Tibial nerve (tissue), 4 donors: ENCODE measurements at regions not wholly inside any gene's neighbourhood (a gene's known extent, or its start where the extent isn't known, plus 50 kb on each side); places are given as distances from the start of the nearest gene placed in this dataset.

Experiments
- DNase-seq, 2 donors: peaks; one replicate each; pipeline ENCODE4 v3.0.0-alpha.2; 2019; ENCODE audit warnings: low spot score in 2 of 2
- H3K27ac ChIP-seq, 4 donors: fragments of 200-600 bp; sonication (generic) in 3 of 4; one replicate each; pipeline ENCODE4 v1.5.1; 2017 to 2019; ENCODE audit warnings: mild to moderate bottlenecking in 1 of 4
- H3K27me3 ChIP-seq, 2 donors: fragments of 200-600 bp; sonication (generic) in 1 of 2; one replicate each; pipeline versions ENCODE4 v1.5.1 to v1.6.0; 2017 to 2019
- H3K36me3 ChIP-seq, 3 donors: fragments of 200-600 bp; sonication (generic); one replicate each; pipeline ENCODE4 v1.5.1; 2018 to 2019
- H3K4me1 ChIP-seq, 4 donors: fragments of 200-600 bp; sonication (generic) in 3 of 4; one replicate each; pipeline ENCODE4 v1.5.1; 2017 to 2019
- H3K4me3 ChIP-seq, 4 donors: fragments of 200-600 bp; sonication (generic) in 3 of 4; one replicate each; pipeline ENCODE4 v1.5.1; 2017 to 2019; ENCODE audit warnings: mild to moderate bottlenecking in 1 of 4, moderate library complexity in 1 of 4
- H3K9me3 ChIP-seq, 4 donors: fragments of 200-600 bp; sonication (generic) in 3 of 4; one replicate each; pipeline ENCODE4 v1.5.1; 2017 to 2019
- EP300 ChIP-seq, 2 donors: sonication (generic); formaldehyde crosslinking; IDR thresholded peaks; one replicate each; pipeline ENCODE4 v1.6.1; 2017; ENCODE audit warnings: antibody characterized with exemption in 2 of 2, mild to moderate bottlenecking in 1 of 2
- POLR2A ChIP-seq, 2 donors: fragments of 450-650 bp; IDR thresholded peaks; one replicate each; pipeline ENCODE4 v1.6.1; 2017; ENCODE audit warnings: antibody characterized with exemption in 2 of 2, mild to moderate bottlenecking in 2 of 2, moderate library complexity in 2 of 2
- WGBS, 2 donors: methylation state at CpG; one replicate each; pipeline ENCODE4 v1.1.5; 2018; 5-methylcytosine and 5-hydroxymethylcytosine counted together
- TF ChIP-seq, protein P1 (sequence below), 5 experiments: fragments of 200-600 bp in 3 of 5; fragments of 450-650 bp in 2 of 5; sonication (generic) in 3 of 5; IDR thresholded peaks; one replicate each; pipeline ENCODE4 v1.5.1; 2016 to 2019; ENCODE audit warnings: antibody characterized with exemption in 5 of 5, mild to moderate bottlenecking in 3 of 5, moderate library complexity in 2 of 5

DNA sequence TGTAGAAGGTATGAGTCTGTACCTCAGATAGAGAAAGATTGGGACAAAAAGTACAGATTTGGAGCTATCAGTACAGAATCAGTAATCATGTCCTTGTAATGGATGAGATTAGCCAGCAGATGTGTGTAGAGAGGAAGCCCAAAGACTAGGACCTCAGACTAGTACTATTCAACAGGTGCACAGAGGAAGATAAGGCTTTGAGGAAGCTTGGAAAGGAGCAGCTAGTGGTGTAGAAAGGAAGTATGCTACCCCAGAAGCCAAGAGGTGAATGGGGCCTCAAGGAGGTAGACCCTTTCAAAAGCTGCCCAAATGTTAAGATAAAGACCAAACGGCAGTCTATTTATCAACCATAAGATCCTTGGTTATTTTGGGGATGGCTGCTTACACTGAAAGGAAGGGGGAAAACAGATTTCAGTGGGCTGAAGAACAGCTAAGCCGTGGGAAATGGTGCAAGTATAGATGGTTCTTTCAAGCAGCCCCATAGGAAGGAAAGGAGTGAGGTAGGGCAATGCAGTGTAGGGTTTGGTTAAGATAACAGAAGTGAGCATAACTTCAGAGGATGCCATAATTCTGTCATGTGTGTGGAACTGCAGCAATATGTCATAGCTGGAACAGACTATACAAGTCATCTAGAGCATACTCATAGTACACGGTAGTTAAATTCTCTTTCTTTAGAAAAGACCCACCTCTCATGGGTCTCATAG lies 221.7 kb downstream of the HHIPL2 start:
- H3K9me3 ChIP-seq, result no peaks in the 10 kb centered on the region
- TF ChIP-seq, protein P1, sequence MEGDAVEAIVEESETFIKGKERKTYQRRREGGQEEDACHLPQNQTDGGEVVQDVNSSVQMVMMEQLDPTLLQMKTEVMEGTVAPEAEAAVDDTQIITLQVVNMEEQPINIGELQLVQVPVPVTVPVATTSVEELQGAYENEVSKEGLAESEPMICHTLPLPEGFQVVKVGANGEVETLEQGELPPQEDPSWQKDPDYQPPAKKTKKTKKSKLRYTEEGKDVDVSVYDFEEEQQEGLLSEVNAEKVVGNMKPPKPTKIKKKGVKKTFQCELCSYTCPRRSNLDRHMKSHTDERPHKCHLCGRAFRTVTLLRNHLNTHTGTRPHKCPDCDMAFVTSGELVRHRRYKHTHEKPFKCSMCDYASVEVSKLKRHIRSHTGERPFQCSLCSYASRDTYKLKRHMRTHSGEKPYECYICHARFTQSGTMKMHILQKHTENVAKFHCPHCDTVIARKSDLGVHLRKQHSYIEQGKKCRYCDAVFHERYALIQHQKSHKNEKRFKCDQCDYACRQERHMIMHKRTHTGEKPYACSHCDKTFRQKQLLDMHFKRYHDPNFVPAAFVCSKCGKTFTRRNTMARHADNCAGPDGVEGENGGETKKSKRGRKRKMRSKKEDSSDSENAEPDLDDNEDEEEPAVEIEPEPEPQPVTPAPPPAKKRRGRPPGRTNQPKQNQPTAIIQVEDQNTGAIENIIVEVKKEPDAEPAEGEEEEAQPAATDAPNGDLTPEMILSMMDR (IDR thresholded peaks at IDR 0.05), result no peak
- no peak for TF ChIP-seq EP300 (IDR thresholded peaks at IDR 0.05)
- TF ChIP-seq POLR2A (IDR thresholded peaks at IDR 0.05), result no peak
- H3K4me3 ChIP-seq, result no peak overlapping the region
- WGBS, 2 donors, result 84 to 89% methylated on average over 3 of the region's 3 CpGs
- H3K4me1 ChIP-seq, result no peaks in the 10 kb centered on the region
- H3K27me3 ChIP-seq, result no peaks in the 10 kb centered on the region
- H3K27ac ChIP-seq, result no peak overlapping the region
- DNase-seq, result no peak
- H3K36me3 ChIP-seq, result no peaks in the 10 kb centered on the region

DNA sequence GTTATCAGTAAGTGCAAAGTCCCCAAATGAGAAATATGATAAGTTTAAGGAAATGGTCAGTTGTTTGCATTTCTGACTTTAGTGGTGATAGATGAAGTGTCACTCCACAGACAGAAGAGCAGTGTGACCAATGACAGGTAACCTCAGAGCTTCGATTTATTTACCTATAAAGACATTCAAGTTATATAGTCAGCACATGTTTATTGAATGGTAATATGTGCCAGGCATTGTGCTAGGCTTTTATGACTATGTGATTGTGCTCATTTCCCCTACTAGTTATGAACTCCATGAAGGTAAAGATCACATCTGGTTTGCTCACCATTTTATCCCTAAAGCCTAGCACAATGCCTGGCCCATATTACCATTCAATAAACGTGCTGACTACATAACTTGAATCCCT lies 222.4 kb downstream of the HHIPL2 start:
- Histone ChIP-seq H3K4me1 (no peaks in the 10 kb centered on the region), H3K36me3 (no peaks in the 10 kb centered on the region), H3K27ac (no peak overlapping the region), H3K9me3 (no peaks in the 10 kb centered on the region), H3K27me3 (no peaks in the 10 kb centered on the region), H3K4me3 (no peak overlapping the region)
- 86 to 89% methylated on average over 2 of the region's 2 CpGs for WGBS, 2 donors
- TF ChIP-seq EP300 (IDR thresholded peaks at IDR 0.05) (no peak), POLR2A (IDR thresholded peaks at IDR 0.05) (no peak)
- TF ChIP-seq, protein P1 (IDR thresholded peaks at IDR 0.05), result no peak
- DNase-seq, result no peak

DNA sequence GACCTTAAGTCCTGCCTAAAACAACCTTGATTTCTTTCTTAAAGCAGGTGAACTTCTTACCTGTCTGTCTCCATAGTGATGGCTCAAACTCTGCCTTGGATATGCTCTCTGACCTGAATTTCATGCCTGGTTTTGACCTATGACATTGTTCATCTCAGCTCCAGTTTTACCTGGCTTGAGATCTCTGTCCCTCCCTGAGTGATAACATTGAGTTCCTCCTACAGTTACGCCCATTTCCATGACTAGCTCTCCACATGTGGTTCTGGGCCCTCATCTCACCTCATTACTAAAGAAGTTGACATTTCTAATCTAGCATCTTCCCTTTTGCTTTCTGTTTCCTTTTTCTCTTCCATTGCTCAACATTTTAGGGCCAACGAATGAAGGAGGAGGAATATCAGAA lies 233.1 kb downstream of the HHIPL2 start:
- DNase-seq, result no peak
- H3K9me3 ChIP-seq, result no peaks in the 10 kb centered on the region
- H3K4me3 ChIP-seq, result no peak overlapping the region
- TF ChIP-seq, protein P1 (IDR thresholded peaks at IDR 0.05), result no peak
- no peak for TF ChIP-seq POLR2A (IDR thresholded peaks at IDR 0.05)
- TF ChIP-seq EP300 (IDR thresholded peaks at IDR 0.05), result no peak
- WGBS, 2 donors, result 88 to 95% methylated on average over 2 of the region's 2 CpGs
- H3K27me3 ChIP-seq, result no peaks in the 10 kb centered on the region
- no peak overlapping the region for H3K27ac ChIP-seq
- H3K36me3 ChIP-seq, result no peaks in the 10 kb centered on the region
- H3K4me1 ChIP-seq, result no peaks in the 10 kb centered on the region

DNA sequence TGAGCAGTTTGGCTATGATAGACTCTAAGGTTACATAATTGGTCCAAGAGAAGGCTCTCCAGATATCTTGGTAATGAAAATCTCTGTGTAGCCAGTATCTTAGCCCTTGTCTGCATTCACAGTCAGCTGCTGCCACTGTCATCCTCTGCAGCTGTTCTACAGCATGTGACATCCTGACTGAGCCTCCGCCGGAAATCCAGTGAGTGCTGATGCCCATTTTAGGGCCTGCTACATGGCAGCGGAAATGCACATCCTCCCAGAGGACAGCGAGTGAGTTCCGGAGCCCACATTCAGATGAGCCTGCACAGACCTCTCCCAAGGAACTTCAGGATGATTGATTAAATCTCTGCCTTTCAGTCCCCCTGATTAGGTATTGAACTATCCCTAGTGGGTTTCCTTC lies 237.1 kb downstream of the HHIPL2 start:
- no peak overlapping the region for H3K27ac ChIP-seq
- H3K4me1 ChIP-seq, result no peaks in the 10 kb centered on the region
- no peaks in the 10 kb centered on the region for H3K36me3 ChIP-seq
- TF ChIP-seq EP300 (IDR thresholded peaks at IDR 0.05) (no peak), POLR2A (IDR thresholded peaks at IDR 0.05) (no peak)
- TF ChIP-seq, protein P1 (IDR thresholded peaks at IDR 0.05), result no peak
- 84 to 91% methylated on average over 5 of the region's 5 CpGs for WGBS, 2 donors
- H3K27me3 ChIP-seq, result no peaks in the 10 kb centered on the region
- H3K9me3 ChIP-seq, result no peaks in the 10 kb centered on the region
- no peak for DNase-seq
- no peak overlapping the region for H3K4me3 ChIP-seq

DNA sequence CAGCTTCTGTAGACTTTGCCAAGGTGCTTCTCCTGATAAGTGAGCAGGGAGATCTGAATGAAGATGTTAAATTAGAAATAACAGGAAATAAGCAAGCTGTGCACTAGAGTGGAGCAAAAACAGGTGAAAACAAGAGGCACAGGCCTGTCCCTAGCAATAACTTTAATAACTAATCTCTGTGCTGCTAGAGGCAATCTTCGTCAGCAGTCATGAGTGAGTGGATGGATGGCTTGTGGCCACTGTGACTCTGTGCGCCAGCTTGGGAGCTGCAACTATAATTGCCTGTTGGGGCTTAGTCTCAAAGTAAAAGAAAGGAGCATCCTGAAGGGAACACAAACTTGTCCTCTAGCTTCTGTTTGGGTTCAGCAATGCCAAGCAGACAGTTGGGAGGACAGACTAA lies 240.3 kb downstream of the HHIPL2 start:
- no peaks in the 10 kb centered on the region for H3K4me1 ChIP-seq
- no peaks in the 10 kb centered on the region for H3K36me3 ChIP-seq
- WGBS, 2 donors, result 45 to 47% methylated on average over 2 of the region's 2 CpGs
- no peaks in the 10 kb centered on the region for H3K27me3 ChIP-seq
- H3K9me3 ChIP-seq, result no peaks in the 10 kb centered on the region
- no peak for TF ChIP-seq EP300 (IDR thresholded peaks at IDR 0.05)
- no peak for TF ChIP-seq POLR2A (IDR thresholded peaks at IDR 0.05)
- TF ChIP-seq, protein P1 (IDR thresholded peaks at IDR 0.05), result no peak
- H3K4me3 ChIP-seq, result no peak overlapping the region
- no peak for DNase-seq
- H3K27ac ChIP-seq, result no peak overlapping the region
